C4-2B (cell line): ENCODE measurements at regions not wholly inside any gene's neighbourhood (a gene's known extent, or its start where the extent isn't known, plus 50 kb on each side); places are given as distances from the start of the nearest gene placed in this dataset.
A peak's percentile ranks its signal among the peaks of the same experiment; 100 is the strongest.
"Not testable (repeated sequence)": the region's sequence is repeated elsewhere in the genome, so short reads cannot be mapped to it uniquely, and the experiment has no call there.

ENCODE experiments used
- H3K27ac ChIP-seq: fragments of 450-650 bp; 2 replicates; pipeline ENCODE4 v1.5.1; 2017
- ZFX ChIP-seq: fragments of 450-650 bp; IDR thresholded peaks from 2 replicates; pipeline ENCODE4 v1.6.1; 2017
- TF ChIP-seq, protein P1 (sequence below): fragments of 450-650 bp; conservative IDR thresholded peaks from 2 replicates; pipeline ENCODE4 v1.5.1; 2017; ENCODE audit warnings: mild to moderate bottlenecking

DNA sequence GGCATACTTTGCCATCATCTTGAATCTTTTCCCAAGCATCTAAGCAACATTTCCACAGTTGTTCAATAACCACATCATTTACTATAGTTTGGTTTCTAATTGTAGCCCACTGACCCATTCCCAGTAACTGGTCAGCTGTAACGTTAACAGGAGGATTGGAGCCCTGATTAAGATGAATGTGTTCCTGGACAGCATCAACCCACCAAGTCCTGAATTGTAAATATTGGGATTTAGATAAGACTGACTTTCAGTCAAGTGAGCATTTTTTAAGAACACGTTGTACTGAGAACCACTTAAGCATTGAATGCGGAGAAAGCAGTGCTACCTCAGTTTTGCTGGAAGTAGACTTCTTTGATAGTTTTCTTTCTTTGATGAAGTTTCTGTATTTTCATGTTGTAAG, 53.3 kb upstream of the ARL4D start:
- H3K27ac ChIP-seq: not testable (repeated sequence)

DNA sequence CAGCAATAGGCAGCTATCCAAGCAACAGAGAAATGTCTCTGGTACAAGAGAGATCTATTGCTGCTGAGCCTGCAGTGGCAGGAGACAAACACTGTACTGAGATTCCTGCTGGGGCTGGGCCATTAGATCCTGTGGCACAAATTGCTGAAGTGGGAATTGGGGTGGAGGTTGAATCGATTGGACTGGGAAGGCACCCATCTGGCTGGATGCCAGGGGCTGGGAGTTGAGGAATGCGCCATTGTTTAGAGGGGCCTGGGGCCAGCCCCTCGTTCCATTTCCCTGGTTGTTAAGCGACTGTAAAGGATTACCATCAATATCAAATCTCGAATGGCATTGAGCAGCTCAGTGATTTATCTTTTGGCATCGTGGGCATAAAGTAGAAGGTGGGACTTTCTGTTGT, 54.1 kb upstream of the ARL4D start:
- no peak for TF ChIP-seq ZFX
- TF ChIP-seq, protein P1, sequence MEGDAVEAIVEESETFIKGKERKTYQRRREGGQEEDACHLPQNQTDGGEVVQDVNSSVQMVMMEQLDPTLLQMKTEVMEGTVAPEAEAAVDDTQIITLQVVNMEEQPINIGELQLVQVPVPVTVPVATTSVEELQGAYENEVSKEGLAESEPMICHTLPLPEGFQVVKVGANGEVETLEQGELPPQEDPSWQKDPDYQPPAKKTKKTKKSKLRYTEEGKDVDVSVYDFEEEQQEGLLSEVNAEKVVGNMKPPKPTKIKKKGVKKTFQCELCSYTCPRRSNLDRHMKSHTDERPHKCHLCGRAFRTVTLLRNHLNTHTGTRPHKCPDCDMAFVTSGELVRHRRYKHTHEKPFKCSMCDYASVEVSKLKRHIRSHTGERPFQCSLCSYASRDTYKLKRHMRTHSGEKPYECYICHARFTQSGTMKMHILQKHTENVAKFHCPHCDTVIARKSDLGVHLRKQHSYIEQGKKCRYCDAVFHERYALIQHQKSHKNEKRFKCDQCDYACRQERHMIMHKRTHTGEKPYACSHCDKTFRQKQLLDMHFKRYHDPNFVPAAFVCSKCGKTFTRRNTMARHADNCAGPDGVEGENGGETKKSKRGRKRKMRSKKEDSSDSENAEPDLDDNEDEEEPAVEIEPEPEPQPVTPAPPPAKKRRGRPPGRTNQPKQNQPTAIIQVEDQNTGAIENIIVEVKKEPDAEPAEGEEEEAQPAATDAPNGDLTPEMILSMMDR: no peak
- no peak overlapping the region for H3K27ac ChIP-seq

DNA sequence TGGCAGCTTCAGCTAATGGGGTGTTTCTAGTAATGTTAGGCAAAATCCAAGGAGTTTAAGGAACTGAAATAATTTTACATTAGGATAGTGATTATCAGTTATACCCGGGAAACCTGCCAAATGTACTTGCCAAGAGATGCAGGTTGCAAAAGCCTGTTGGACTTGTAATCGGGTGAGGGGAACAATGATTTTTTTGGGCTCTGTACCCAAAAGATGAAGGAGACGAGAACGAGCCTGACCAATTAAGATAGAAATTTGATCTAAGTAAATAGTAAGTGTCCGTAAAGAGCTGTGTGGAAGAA, 56.3 kb upstream of the ARL4D start:
- TF ChIP-seq, protein P1: no peak
- TF ChIP-seq ZFX: no peak
- H3K27ac ChIP-seq: no peak overlapping the region

DNA sequence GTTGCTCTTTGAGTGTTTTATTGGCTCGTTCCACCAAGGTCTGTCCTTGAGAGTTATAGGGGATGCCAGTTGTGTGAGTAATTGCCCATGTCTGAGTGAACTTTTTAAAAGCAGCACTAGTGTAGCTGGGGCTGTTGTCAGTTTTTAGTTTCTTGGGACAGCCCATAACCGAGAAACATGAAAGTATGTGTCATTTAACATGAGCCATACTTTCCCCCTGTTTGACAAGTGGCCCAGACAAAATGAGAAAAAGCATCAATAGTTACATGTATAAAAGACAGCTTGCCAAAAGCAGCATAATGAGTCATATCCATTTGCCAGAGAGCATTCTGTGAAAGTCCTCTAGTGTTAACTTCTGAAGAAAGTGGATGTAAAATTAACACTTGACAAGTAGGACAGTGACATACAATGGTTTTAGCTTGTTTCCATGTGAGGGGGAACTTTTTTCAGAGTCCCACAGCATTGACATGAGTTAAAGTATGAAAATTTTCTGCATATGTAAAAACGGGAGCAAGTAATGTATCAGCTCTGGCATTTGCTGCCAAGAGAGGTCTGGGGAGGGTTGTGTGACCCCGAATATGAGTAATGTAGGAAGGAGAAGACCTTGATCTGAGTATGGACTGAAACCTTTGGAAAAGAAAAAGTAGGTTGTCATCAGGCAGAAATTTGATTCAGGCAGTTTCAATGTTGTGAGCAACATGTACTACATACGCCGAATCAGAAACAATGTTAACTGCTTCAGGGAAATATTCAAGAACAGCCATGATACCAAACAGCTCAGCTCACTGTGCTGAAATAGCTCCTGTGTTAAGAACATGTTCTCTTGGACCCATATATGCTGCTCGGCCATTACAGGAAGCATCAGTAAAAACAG, 56.8 kb upstream of the ARL4D start:
- no peak overlapping the region for H3K27ac ChIP-seq
- TF ChIP-seq, protein P1: no peak
- no peak for TF ChIP-seq ZFX

DNA sequence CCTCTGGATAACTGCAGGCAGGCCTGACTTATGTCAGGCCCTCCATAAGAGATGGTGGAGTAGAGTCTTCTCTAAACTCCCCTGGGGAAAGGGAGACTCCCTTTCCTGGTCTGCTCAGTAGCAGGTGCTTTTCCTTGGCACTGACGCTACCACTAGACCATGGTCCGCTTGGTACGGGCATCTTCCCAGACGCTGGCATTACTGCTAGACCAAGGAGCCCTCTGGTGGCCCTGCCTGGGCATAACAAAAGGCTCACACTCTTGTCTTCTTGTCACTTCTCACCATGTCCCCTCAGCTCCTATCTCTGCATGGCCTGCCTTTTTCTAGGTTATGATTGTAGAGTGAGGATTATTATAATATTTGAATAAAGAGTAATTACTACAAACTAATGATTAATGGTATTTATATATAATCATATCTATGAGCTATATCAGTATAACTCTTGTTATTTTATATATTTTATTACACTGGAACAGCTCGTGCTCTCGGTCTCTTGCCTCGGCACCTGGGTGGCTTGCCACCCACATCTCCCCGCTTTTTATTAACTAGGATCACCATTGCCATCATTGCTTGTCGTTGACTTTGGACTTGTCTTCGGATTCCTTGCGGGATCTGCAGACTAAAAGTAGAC, 59.8 kb upstream of the ARL4D start:
- TF ChIP-seq, protein P1: peak; percentile 87
- no peak for TF ChIP-seq ZFX
- H3K27ac ChIP-seq: no peak overlapping the region

DNA sequence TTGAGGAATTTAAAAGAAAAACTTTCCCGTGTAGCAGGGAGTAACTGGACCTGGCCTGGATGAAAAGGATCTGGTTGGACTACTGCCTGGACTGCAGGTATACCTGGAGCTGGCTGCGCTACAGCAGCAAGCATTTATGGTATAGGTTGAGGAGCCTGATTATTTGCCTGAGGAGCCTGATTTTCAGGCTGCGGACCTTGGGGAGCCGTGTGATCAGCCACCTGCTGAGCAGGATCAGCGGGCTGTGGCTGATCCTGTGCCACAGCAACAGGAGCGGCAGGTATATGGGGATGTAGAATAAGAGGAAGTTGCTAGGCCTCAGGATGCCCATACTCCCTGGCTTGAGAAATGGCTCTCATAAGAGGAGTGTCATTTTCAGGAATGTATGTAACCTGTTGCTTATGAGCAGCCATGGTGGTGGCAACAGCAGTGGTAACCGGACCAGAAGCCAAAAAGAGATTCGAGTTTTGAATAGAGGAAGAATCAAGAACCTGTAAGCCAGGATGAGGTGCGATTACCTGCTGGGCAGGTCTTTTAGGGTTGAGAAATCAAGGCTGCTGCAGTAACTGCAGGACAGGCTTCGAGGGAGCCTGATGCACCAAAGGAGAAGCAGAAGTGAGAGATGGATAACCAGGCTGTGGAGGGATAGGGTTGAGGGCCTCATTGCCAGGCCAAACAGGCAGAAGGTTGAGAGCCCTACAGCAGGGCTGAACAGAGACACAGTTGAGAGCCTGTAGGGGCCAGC, 60.9 kb upstream of the ARL4D start:
- TF ChIP-seq, protein P1: no peak
- no peak for TF ChIP-seq ZFX

DNA sequence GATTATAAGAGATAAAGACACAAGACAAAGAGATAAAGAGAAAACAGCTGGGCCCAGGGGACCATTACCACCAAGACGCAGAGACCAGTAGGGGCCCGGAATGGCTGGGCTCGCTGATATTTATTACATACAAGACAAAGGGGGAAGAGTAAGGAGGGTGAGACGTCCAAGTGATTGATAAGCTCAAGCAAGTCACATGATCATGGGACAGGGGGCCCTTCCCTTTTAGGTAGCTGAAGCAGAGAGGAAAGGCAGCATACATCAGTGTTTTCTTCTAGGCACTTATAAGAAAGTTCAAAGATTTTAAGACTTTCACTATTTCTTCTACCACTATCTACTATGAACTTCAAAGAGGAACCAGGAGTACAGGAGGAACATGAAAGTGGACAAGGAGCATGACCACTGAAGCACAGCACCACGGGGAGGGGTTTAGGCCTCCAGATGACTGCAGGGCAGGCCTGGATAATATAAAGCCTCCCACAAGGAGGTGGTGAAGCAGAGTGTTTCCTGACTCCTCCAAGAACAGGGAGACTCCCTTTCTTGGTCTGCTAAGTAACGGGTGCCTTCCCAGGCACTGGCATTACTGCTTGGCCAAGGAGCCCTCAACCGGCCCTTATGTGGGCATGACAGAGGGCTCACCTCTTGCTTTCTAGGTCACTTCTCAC, 63.9 kb upstream of the ARL4D start:
- H3K27ac ChIP-seq: no peak overlapping the region
- no peak for TF ChIP-seq ZFX
- TF ChIP-seq, protein P1: no peak

More for the DNA sequence above, 60.9 kb upstream of the ARL4D start:
- H3K27ac ChIP-seq: peak overlapping the region; percentile 26
